ENCODE measurements at regions not wholly inside any gene's neighbourhood (a gene's known extent, or its start where the extent isn't known, plus 50 kb on each side); places are given as distances from the start of the nearest gene placed in this dataset.
A peak's percentile ranks its signal among the peaks of the same experiment; 100 is the strongest.

- DNase-seq, result no peak
These were observed 61.4 kb upstream of the SLC14A2 start for GRCh38 chr18:45553723-45554388.

GRCh38 chr18:45554389-45554737 lies 60.9 kb upstream of the SLC14A2 start:
- POLR2A ChIA-PET, result no interaction called here
- Histone ChIP-seq H3K27ac (ENCODE audit: insufficient read depth in 1 of 2, low read depth in 1 of 2, low read length in 2 of 2, poor library complexity in 1 of 2, severe bottlenecking in 2 of 2) (no peak overlapping the region), H3K4me1 (ENCODE audit: control extremely low read depth in 1 of 4, control insufficient read depth in 4 of 4, insufficient read depth in 4 of 4, low read length in 3 of 4) (no peaks in the 10 kb centered on the region), H3K4me3 (ENCODE audit: control insufficient read depth in 1 of 7, extremely low read depth in 1 of 7, insufficient read depth in 4 of 7, low read depth in 2 of 7, low read length in 6 of 7) (no peak overlapping the region), H3K27me3 (replicated peaks in 2 of 5; ENCODE audit: control insufficient read depth in 4 of 5, insufficient read depth in 5 of 5, low read length in 4 of 5) (no peaks in the 10 kb centered on the region), H3K9me3 (ENCODE audit: control extremely low read depth in 1 of 5, control insufficient read depth in 4 of 5, insufficient read depth in 2 of 5, low read depth in 1 of 5, low read length in 4 of 5) (no peaks in the 10 kb centered on the region), H3K36me3 (ENCODE audit: control insufficient read depth in 4 of 4, insufficient read depth in 4 of 4, low read length in 3 of 4) (no peaks in the 10 kb centered on the region)
- CTCF ChIA-PET, result no interaction called here
- no peak for DNase-seq
- 93% methylated on average over 6 of the region's 6 CpGs for WGBS (ENCODE audit: insufficient coverage)

More at GRCh38 chr18:45553723-45554388, 61.4 kb upstream of the SLC14A2 start:
- Histone ChIP-seq H3K4me3 (ENCODE audit: control insufficient read depth in 1 of 7, extremely low read depth in 1 of 7, insufficient read depth in 4 of 7, low read depth in 2 of 7, low read length in 6 of 7) (no peak overlapping the region), H3K27ac (ENCODE audit: insufficient read depth in 1 of 2, low read depth in 1 of 2, low read length in 2 of 2, poor library complexity in 1 of 2, severe bottlenecking in 2 of 2) (no peak overlapping the region), H3K36me3 (ENCODE audit: control insufficient read depth in 4 of 4, insufficient read depth in 4 of 4, low read length in 3 of 4) (no peaks in the 10 kb centered on the region), H3K4me1 (ENCODE audit: control extremely low read depth in 1 of 4, control insufficient read depth in 4 of 4, insufficient read depth in 4 of 4, low read length in 3 of 4) (no peaks in the 10 kb centered on the region), H3K9me3 (ENCODE audit: control extremely low read depth in 1 of 5, control insufficient read depth in 4 of 5, insufficient read depth in 2 of 5, low read depth in 1 of 5, low read length in 4 of 5) (no peaks in the 10 kb centered on the region), H3K27me3 (replicated peaks in 2 of 5; ENCODE audit: control insufficient read depth in 4 of 5, insufficient read depth in 5 of 5, low read length in 4 of 5) (no peaks in the 10 kb centered on the region)
- POLR2A ChIA-PET, result no interaction called here
- WGBS (ENCODE audit: insufficient coverage), result 100% methylated on average over 6 of the region's 7 CpGs
- CTCF ChIA-PET, result interaction anchor here (1.6 kb wide), 1 partner anchor 13 kb away, joined by 3 read pairs; no protein-coding TSS in a partner anchor

DNA sequence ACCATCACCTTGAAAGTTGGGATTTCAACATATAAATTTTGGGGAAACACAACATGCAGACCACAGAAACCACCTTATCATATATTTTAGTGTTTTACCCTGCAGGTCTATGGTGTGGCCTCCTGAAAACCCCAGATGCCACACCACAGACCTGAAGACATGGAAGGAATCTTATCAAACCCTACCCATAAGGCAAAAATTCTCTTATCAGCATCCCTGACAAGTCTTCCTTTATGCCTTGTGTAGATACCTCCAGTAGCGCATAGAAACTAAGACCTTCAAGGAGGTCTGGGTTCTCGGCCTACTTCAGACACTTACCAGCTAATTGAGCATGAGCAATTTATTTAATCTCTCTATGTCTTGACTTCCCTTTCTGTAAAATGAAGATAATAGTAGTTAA lies 59.1 kb upstream of the SLC14A2 start:
- H3K36me3 ChIP-seq (ENCODE audit: control insufficient read depth in 4 of 4, insufficient read depth in 4 of 4, low read length in 3 of 4), result no peaks in the 10 kb centered on the region
- no peaks in the 10 kb centered on the region for H3K4me1 ChIP-seq (ENCODE audit: control extremely low read depth in 1 of 4, control insufficient read depth in 4 of 4, insufficient read depth in 4 of 4, low read length in 3 of 4)
- peak; percentile 20 to 58 (median 32) for DNase-seq
- no peak overlapping the region for H3K27ac ChIP-seq (ENCODE audit: insufficient read depth in 1 of 2, low read depth in 1 of 2, low read length in 2 of 2, poor library complexity in 1 of 2, severe bottlenecking in 2 of 2)
- POLR2A ChIA-PET, result no interaction called here
- CTCF ChIA-PET, result interaction anchor here (1.0 to 1.6 kb wide), 2 partner anchors 13 to 172 kb away, joined by 3 read pairs; no protein-coding TSS in a partner anchor
- H3K4me3 ChIP-seq (ENCODE audit: control insufficient read depth in 1 of 7, extremely low read depth in 1 of 7, insufficient read depth in 4 of 7, low read depth in 2 of 7, low read length in 6 of 7), result no peak overlapping the region
- no peaks in the 10 kb centered on the region for H3K27me3 ChIP-seq (replicated peaks in 2 of 5; ENCODE audit: control insufficient read depth in 4 of 5, insufficient read depth in 5 of 5, low read length in 4 of 5)
- no peaks in the 10 kb centered on the region for H3K9me3 ChIP-seq (ENCODE audit: control extremely low read depth in 1 of 5, control insufficient read depth in 4 of 5, insufficient read depth in 2 of 5, low read depth in 1 of 5, low read length in 4 of 5)
- no CpG with 5 or more reads among the region's 2 CpGs for WGBS (ENCODE audit: insufficient coverage)

DNA sequence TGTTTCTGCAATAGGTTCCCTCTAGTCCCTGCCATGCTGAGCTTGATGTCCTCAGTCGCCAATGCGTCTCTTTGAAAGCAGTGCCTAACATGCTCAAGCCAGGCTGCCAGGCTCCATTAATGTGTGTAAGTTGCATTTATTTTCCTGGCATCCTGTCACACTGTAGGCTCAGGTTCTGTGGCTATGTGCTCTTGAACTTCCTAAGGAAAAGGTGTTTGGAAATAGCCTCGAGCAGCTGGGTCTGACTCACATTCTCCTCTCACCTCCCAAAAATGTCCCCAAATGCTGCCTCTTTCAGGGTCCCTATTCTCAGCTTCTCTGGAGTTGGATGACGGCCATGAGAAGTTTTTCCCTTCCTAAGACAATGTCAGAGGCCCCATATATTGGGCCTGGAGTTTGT lies 58.0 kb upstream of the SLC14A2 start:
- POLR2A ChIA-PET, result no interaction called here
- Histone ChIP-seq H3K9me3 (ENCODE audit: control extremely low read depth in 1 of 5, control insufficient read depth in 4 of 5, insufficient read depth in 2 of 5, low read depth in 1 of 5, low read length in 4 of 5) (no peaks in the 10 kb centered on the region), H3K27me3 (replicated peaks in 2 of 5; ENCODE audit: control insufficient read depth in 4 of 5, insufficient read depth in 5 of 5, low read length in 4 of 5) (no peaks in the 10 kb centered on the region), H3K36me3 (ENCODE audit: control insufficient read depth in 4 of 4, insufficient read depth in 4 of 4, low read length in 3 of 4) (no peaks in the 10 kb centered on the region), H3K4me3 (ENCODE audit: control insufficient read depth in 1 of 7, extremely low read depth in 1 of 7, insufficient read depth in 4 of 7, low read depth in 2 of 7, low read length in 6 of 7) (no peak overlapping the region), H3K27ac (ENCODE audit: insufficient read depth in 1 of 2, low read depth in 1 of 2, low read length in 2 of 2, poor library complexity in 1 of 2, severe bottlenecking in 2 of 2) (no peak overlapping the region), H3K4me1 (ENCODE audit: control extremely low read depth in 1 of 4, control insufficient read depth in 4 of 4, insufficient read depth in 4 of 4, low read length in 3 of 4) (no peaks in the 10 kb centered on the region)
- no peak for DNase-seq
- WGBS (ENCODE audit: insufficient coverage), result 100% methylated on average over 4 of the region's 4 CpGs
- CTCF ChIA-PET, result no interaction called here

DNA sequence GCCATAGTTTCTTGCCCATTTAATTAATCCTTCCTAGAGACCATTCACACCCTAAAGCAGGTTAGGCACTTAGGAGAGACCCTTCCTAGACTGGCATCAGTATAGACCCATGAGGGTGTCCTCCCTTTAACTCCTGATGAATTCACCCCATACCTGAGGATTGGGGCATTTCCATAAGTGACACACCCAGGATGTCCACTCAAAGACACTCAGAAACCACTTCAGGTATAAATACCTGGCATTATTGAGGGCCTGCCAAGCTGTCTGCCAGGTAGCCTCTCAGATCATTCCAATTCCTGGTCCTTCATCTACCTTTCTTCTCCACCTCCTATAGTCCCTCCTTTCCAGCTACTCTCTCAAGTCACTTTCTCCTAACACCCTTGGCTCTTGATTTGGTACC lies 57.5 kb upstream of the SLC14A2 start:
- no peak for DNase-seq
- Histone ChIP-seq H3K4me3 (ENCODE audit: control insufficient read depth in 1 of 7, extremely low read depth in 1 of 7, insufficient read depth in 4 of 7, low read depth in 2 of 7, low read length in 6 of 7) (no peak overlapping the region), H3K27me3 (replicated peaks in 2 of 5; ENCODE audit: control insufficient read depth in 4 of 5, insufficient read depth in 5 of 5, low read length in 4 of 5) (no peaks in the 10 kb centered on the region), H3K36me3 (ENCODE audit: control insufficient read depth in 4 of 4, insufficient read depth in 4 of 4, low read length in 3 of 4) (no peaks in the 10 kb centered on the region), H3K27ac (ENCODE audit: insufficient read depth in 1 of 2, low read depth in 1 of 2, low read length in 2 of 2, poor library complexity in 1 of 2, severe bottlenecking in 2 of 2) (no peak overlapping the region), H3K9me3 (ENCODE audit: control extremely low read depth in 1 of 5, control insufficient read depth in 4 of 5, insufficient read depth in 2 of 5, low read depth in 1 of 5, low read length in 4 of 5) (no peaks in the 10 kb centered on the region), H3K4me1 (ENCODE audit: control extremely low read depth in 1 of 4, control insufficient read depth in 4 of 4, insufficient read depth in 4 of 4, low read length in 3 of 4) (no peaks in the 10 kb centered on the region)
- ChIA-PET CTCF (no interaction called here), POLR2A (no interaction called here)

- H3K9me3 ChIP-seq (ENCODE audit: control extremely low read depth in 1 of 5, control insufficient read depth in 4 of 5, insufficient read depth in 2 of 5, low read depth in 1 of 5, low read length in 4 of 5), result no peaks in the 10 kb centered on the region
- ChIA-PET CTCF (no interaction called here), POLR2A (no interaction called here)
- H3K36me3 ChIP-seq (ENCODE audit: control insufficient read depth in 4 of 4, insufficient read depth in 4 of 4, low read length in 3 of 4), result no peaks in the 10 kb centered on the region
- no peaks in the 10 kb centered on the region for H3K4me1 ChIP-seq (ENCODE audit: control extremely low read depth in 1 of 4, control insufficient read depth in 4 of 4, insufficient read depth in 4 of 4, low read length in 3 of 4)
- no peak for DNase-seq
- no peaks in the 10 kb centered on the region for H3K27me3 ChIP-seq (replicated peaks in 2 of 5; ENCODE audit: control insufficient read depth in 4 of 5, insufficient read depth in 5 of 5, low read length in 4 of 5)
- H3K27ac ChIP-seq (ENCODE audit: insufficient read depth in 1 of 2, low read depth in 1 of 2, low read length in 2 of 2, poor library complexity in 1 of 2, severe bottlenecking in 2 of 2), result no peak overlapping the region
- no peak overlapping the region for H3K4me3 ChIP-seq (ENCODE audit: control insufficient read depth in 1 of 7, extremely low read depth in 1 of 7, insufficient read depth in 4 of 7, low read depth in 2 of 7, low read length in 6 of 7)
- 89% methylated on average over 1 of the region's 1 CpG for WGBS (ENCODE audit: insufficient coverage)
These were observed 56.0 kb upstream of the SLC14A2 start for GRCh38 chr18:45559258-45559657.

DNA sequence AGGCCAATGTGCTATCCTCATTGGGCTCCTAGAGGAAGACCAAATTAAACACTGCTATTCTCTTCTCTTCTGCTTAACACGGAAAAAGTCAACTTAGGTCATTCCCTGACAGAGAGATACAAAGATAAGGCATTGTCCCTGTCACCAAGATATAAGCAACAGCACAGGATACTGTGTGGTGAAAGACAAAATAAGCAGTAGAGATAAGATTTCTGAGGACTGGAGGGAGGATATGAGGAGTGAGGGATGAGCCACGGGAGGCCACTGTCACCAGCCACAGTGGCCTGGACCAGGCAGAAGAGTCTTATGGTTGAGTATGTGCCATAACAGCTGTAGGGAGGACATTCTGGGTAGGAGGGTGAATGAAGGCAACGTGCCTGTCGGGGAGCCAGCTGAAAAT lies 54.4 kb upstream of the SLC14A2 start:
- no peak overlapping the region for H3K27ac ChIP-seq (ENCODE audit: insufficient read depth in 1 of 2, low read depth in 1 of 2, low read length in 2 of 2, poor library complexity in 1 of 2, severe bottlenecking in 2 of 2)
- H3K4me1 ChIP-seq (ENCODE audit: control extremely low read depth in 1 of 4, control insufficient read depth in 4 of 4, insufficient read depth in 4 of 4, low read length in 3 of 4), result no peaks in the 10 kb centered on the region
- no peaks in the 10 kb centered on the region for H3K9me3 ChIP-seq (ENCODE audit: control extremely low read depth in 1 of 5, control insufficient read depth in 4 of 5, insufficient read depth in 2 of 5, low read depth in 1 of 5, low read length in 4 of 5)
- CTCF ChIA-PET, result interaction anchor here (1.4 kb wide), 1 partner anchor 11 kb away, joined by 3 read pairs; no protein-coding TSS in a partner anchor
- DNase-seq, result no peak
- no peak overlapping the region for H3K4me3 ChIP-seq (ENCODE audit: control insufficient read depth in 1 of 7, extremely low read depth in 1 of 7, insufficient read depth in 4 of 7, low read depth in 2 of 7, low read length in 6 of 7)
- no peaks in the 10 kb centered on the region for H3K36me3 ChIP-seq (ENCODE audit: control insufficient read depth in 4 of 4, insufficient read depth in 4 of 4, low read length in 3 of 4)
- POLR2A ChIA-PET, result no interaction called here
- 88% methylated on average over 1 of the region's 4 CpGs for WGBS (ENCODE audit: insufficient coverage)
- no peaks in the 10 kb centered on the region for H3K27me3 ChIP-seq (replicated peaks in 2 of 5; ENCODE audit: control insufficient read depth in 4 of 5, insufficient read depth in 5 of 5, low read length in 4 of 5)
